Kidney epithelial cell (primary cell): ENCODE measurements at regions not wholly inside any gene's neighbourhood (a gene's known extent, or its start where the extent isn't known, plus 50 kb on each side); places are given as distances from the start of the nearest gene placed in this dataset.
"Not testable (repeated sequence)": the region's sequence is repeated elsewhere in the genome, so short reads cannot be mapped to it uniquely, and the experiment has no call there.

Experiments used
- DNase-seq: peaks from one replicate; pipeline ENCODE4 v3.0.0-alpha.2; 2010; ENCODE audit warnings: low read depth
- H3K27me3 ChIP-seq: 2 replicates; pipeline ENCODE4 v1.6.0; 2011; ENCODE audit warnings: low read length; ENCODE audit not compliant: control insufficient read depth, insufficient read depth
- H3K36me3 ChIP-seq: 2 replicates; pipeline ENCODE4 v1.5.1; 2011; ENCODE audit warnings: low read length; ENCODE audit not compliant: control insufficient read depth, insufficient read depth
- H3K4me3 ChIP-seq: 2 replicates; pipeline ENCODE4 v1.5.1; 2011; ENCODE audit warnings: low read depth, mild to moderate bottlenecking, control low read depth, low read length
- TF ChIP-seq, protein P1 (sequence below): IDR thresholded peaks from 2 replicates; pipeline ENCODE4 v1.5.1; 2011; ENCODE audit warnings: mild to moderate bottlenecking, moderate library complexity, low read length, control low read depth, inconsistent platforms; ENCODE audit not compliant: insufficient read depth, poor library complexity, severe bottlenecking

- no peak for DNase-seq
- TF ChIP-seq, protein P1, sequence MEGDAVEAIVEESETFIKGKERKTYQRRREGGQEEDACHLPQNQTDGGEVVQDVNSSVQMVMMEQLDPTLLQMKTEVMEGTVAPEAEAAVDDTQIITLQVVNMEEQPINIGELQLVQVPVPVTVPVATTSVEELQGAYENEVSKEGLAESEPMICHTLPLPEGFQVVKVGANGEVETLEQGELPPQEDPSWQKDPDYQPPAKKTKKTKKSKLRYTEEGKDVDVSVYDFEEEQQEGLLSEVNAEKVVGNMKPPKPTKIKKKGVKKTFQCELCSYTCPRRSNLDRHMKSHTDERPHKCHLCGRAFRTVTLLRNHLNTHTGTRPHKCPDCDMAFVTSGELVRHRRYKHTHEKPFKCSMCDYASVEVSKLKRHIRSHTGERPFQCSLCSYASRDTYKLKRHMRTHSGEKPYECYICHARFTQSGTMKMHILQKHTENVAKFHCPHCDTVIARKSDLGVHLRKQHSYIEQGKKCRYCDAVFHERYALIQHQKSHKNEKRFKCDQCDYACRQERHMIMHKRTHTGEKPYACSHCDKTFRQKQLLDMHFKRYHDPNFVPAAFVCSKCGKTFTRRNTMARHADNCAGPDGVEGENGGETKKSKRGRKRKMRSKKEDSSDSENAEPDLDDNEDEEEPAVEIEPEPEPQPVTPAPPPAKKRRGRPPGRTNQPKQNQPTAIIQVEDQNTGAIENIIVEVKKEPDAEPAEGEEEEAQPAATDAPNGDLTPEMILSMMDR, result no peak
Measured at GRCh38 chr2:210863283-210863682, 306.9 kb downstream of the CPS1 start.

DNA sequence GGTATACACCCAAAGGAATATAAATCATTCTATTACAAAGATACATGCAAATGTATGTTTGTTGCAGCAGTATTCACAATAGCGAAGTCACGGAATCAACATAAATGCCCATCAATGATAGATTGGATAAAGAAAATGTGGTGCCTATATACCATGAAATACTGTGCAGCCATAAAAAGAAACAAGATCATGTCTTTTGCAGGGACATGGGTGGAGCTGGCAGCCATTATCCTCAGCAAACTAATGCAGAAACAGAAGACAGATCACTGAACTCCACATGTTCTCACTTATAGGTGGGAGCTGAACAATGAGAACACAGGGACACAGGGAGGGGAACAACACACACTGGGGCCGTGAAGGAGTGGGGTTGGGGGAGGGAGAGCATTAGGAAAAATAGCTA is 315.2 kb downstream of the CPS1 start:
- not testable (repeated sequence) for DNase-seq, H3K27me3 ChIP-seq, H3K4me3 ChIP-seq, H3K36me3 ChIP-seq

More at GRCh38 chr2:210863283-210863682, 306.9 kb downstream of the CPS1 start:
- no peaks in the 10 kb centered on the region for H3K27me3 ChIP-seq
- no peaks in the 10 kb centered on the region for H3K36me3 ChIP-seq
- H3K4me3 ChIP-seq, result no peak overlapping the region

DNA sequence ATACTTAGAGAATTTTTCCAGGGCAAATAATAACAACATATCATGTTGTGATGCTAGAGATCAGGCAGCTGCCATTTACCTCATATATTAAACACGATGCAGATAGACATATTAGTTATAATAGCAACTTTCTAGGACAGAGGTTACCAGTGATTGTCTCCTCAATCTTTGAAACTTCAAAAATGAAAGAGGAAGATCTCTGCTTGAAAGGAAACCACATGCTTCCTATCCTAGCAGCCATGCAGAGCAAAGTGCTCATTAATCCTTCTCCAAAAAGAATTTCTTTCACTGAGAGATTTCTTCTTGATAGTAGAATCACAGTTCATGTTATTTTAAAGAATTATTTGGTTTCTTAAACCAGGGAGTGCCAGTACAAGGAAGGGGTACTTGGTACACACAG is 317.2 kb downstream of the CPS1 start:
- Histone ChIP-seq H3K27me3 (no peaks in the 10 kb centered on the region), H3K4me3 (no peak overlapping the region), H3K36me3 (no peaks in the 10 kb centered on the region)
- TF ChIP-seq, protein P1, result no peak
- no peak for DNase-seq

DNA sequence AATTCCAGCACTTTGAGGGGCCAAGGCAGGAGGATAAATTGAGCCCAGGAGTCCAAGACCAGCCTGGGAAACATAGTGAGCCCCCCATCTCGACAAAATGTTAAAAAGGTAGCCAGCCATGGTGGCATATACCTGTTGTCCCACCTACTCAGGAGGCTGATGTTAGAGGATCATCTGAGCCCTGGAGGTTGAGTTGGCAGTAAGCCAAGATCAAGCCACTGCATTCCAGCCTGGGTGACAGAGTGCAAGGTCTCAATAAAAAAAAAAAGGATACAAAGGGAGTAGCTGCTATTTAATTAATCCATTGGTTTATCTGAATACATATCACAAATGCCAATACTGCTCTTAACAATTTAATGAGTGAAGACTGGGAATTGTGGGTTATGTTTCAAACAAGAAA is 327.8 kb downstream of the CPS1 start:
- no peak overlapping the region for H3K4me3 ChIP-seq
- TF ChIP-seq, protein P1, result no peak
- H3K36me3 ChIP-seq, result no peaks in the 10 kb centered on the region
- no peak for DNase-seq
- no peaks in the 10 kb centered on the region for H3K27me3 ChIP-seq

GRCh38 chr2:210888035-210888434 is 331.6 kb downstream of the CPS1 start:
- H3K27me3 ChIP-seq, result no peaks in the 10 kb centered on the region
- TF ChIP-seq, protein P1, result no peak
- no peak for DNase-seq
- H3K4me3 ChIP-seq, result no peak overlapping the region
- H3K36me3 ChIP-seq, result no peaks in the 10 kb centered on the region

GRCh38 chr2:210895132-210895531 is 338.7 kb downstream of the CPS1 start:
- TF ChIP-seq, protein P1, result no peak

More at GRCh38 chr2:210895132-210895531, 338.7 kb downstream of the CPS1 start:
- no peaks in the 10 kb centered on the region for H3K27me3 ChIP-seq
- no peaks in the 10 kb centered on the region for H3K36me3 ChIP-seq
- DNase-seq, result no peak
- H3K4me3 ChIP-seq, result no peak overlapping the region
